ENCODE measurements at regions not wholly inside any gene's neighbourhood (a gene's known extent, or its start where the extent isn't known, plus 50 kb on each side); places are given as distances from the start of the nearest gene placed in this dataset.

DNA sequence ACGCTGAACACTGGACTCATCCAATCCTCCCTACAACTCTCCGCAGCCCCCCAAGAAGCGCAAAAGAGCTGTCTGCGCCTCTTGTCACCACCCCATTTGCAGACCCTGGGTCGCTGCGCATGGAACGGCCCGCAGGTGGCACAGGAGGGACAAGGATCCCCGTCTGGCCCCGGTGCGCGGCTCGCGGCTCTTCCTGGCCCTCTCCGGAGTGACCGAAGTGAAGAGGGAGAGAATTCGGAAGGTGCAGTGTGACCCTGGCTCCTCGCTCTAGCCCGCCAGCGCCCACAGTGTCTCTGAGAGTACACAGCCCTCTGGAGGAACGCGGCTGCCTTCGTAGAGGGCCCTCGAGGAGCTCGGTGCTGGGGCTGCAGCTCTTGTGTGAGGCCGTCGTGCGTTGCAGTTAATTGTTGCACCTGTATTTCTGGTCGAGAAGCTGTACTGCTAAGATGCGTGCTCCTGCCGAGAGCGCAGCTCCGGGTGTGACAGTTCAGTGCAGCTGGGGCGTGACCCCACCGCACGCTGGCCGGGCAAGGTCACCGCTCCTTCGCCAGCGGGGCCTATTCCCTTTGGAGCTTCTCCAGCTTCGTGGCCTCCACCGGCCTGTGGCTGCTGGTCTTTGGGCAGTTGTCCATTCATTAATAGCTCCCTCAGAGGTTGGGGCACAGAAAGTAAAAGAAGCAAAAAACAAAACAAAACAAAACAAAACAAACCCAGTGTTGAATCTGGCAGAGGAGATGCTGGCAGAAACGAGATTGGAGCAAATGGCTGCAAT, 119.0 kb downstream of the SEC23IP start:
- Histone ChIP-seq H3K4me3 (no peak overlapping the region), H4K20me1 (replicated peaks; ENCODE audit: control insufficient read depth, insufficient read depth, low read length) (no peaks in the 10 kb centered on the region), H3K9ac (ENCODE audit: insufficient read depth in 1 of 2, low read depth in 2 of 2, low read length in 2 of 2) (no peak overlapping the region), H3K79me2 (ENCODE audit: control insufficient read depth, insufficient read depth, low read length) (no peaks in the 10 kb centered on the region), H3K9me1 (ENCODE audit: control insufficient read depth, insufficient read depth, low read length) (no peaks in the 10 kb centered on the region), H3K4me2 (ENCODE audit: insufficient read depth, low read length) (no peak overlapping the region), H3K27ac (ENCODE audit: extremely low read depth, low read depth, low read length) (no peak overlapping the region), H2AFZ (ENCODE audit: low read depth, low read length) (no peak overlapping the region), H3K4me1 (replicated peaks in 1 of 2; ENCODE audit: control insufficient read depth in 2 of 2, insufficient read depth in 2 of 2, low read length in 2 of 2) (peaks cover 0 to 6% of the 10 kb centered on the region in 2 experiments; a peak in 1 of 5 replicates), H3K27me3 (ENCODE audit: control insufficient read depth in 2 of 2, insufficient read depth in 2 of 2, low read length in 2 of 2) (peaks cover 0 to 14% of the 10 kb centered on the region in 2 experiments; a peak in 2 of 5 replicates), H3K9me3 (replicated peaks; ENCODE audit: control insufficient read depth, insufficient read depth, low read depth, low read length) (no peaks in the 10 kb centered on the region), H3K36me3 (ENCODE audit: control insufficient read depth, insufficient read depth, low read length) (no peaks in the 10 kb centered on the region)
- CTCF ChIA-PET (ENCODE audit: low intra/inter-chr PET ratio): no interaction called here
- POLR2A ChIA-PET: interaction anchor here (0.6 kb wide), 1 partner anchor 29 kb away, joined by 3 read pairs; no protein-coding TSS in a partner anchor
- 2% methylated on average over 35 of the region's 43 CpGs for WGBS (ENCODE audit: insufficient coverage, low coverage, missing lambda C conversion rate)
- no TSS peak for BruUV-seq (replicated peaks)
- DNase-seq (ENCODE audit: extremely low read depth in 1 of 4, low spot score in 3 of 4) (no peak), ATAC-seq (no peak), FAIRE-seq (no peak)
- in situ Hi-C loops (cut with MboI): no loop called here
- intact Hi-C loops (cut with micrococcal nuclease): no loop called here
- no peak for TF ChIP-seq ZNF184 (CRISPR knock-in tag; IDR thresholded peaks at IDR 0.05)
- no peak for TF ChIP-seq RBM34 (IDR thresholded peaks at IDR 0.05; ENCODE audit: borderline replicate concordance, insufficient read depth, low read length)
- TF ChIP-seq RCOR1 (IDR thresholded peaks at IDR 0.05; ENCODE audit: borderline replicate concordance in 1 of 2, low read depth in 2 of 2, low read length in 2 of 2): no peak
- TF ChIP-seq ZC3H8 (IDR thresholded peaks at IDR 0.05): no peak
- TF ChIP-seq KDM5B (IDR thresholded peaks at IDR 0.05; ENCODE audit: insufficient replicate concordance, low read depth, low read length): no peak
- no peak for TF ChIP-seq RBM14 (IDR thresholded peaks at IDR 0.05; ENCODE audit: borderline replicate concordance, insufficient read depth, low read depth, low read length)
- no peak for TF ChIP-seq SETDB1 (IDR thresholded peaks at IDR 0.05; ENCODE audit: low read length)
- TF ChIP-seq, protein P1, sequence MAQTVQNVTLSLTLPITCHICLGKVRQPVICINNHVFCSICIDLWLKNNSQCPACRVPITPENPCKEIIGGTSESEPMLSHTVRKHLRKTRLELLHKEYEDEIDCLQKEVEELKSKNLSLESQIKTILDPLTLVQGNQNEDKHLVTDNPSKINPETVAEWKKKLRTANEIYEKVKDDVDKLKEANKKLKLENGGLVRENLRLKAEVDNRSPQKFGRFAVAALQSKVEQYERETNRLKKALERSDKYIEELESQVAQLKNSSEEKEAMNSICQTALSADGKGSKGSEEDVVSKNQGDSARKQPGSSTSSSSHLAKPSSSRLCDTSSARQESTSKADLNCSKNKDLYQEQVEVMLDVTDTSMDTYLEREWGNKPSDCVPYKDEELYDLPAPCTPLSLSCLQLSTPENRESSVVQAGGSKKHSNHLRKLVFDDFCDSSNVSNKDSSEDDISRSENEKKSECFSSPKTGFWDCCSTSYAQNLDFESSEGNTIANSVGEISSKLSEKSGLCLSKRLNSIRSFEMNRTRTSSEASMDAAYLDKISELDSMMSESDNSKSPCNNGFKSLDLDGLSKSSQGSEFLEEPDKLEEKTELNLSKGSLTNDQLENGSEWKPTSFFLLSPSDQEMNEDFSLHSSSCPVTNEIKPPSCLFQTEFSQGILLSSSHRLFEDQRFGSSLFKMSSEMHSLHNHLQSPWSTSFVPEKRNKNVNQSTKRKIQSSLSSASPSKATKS (CRISPR knock-in tag; IDR thresholded peaks at IDR 0.05): no peak
- TF ChIP-seq, protein P2, sequence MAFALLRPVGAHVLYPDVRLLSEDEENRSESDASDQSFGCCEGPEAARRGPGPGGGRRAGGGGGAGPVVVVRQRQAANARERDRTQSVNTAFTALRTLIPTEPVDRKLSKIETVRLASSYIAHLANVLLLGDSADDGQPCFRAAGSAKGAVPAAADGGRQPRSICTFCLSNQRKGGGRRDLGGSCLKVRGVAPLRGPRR (CRISPR knock-in tag; IDR thresholded peaks at IDR 0.05): no peak
- no peak for TF ChIP-seq ZEB2 (IDR thresholded peaks at IDR 0.05)
- TF ChIP-seq NFIC (IDR thresholded peaks at IDR 0.05): no peak
- no peak for TF ChIP-seq NCOR1 (IDR thresholded peaks at IDR 0.05)
- no peak for TF ChIP-seq RBBP5 (IDR thresholded peaks at IDR 0.05; ENCODE audit: borderline replicate concordance, insufficient read depth, low read length, poor library complexity, severe bottlenecking)
